Naive B cell (primary cell): ENCODE measurements at regions not wholly inside any gene's neighbourhood (a gene's known extent, or its start where the extent isn't known, plus 50 kb on each side); places are given as distances from the start of the nearest gene placed in this dataset.
A peak's percentile ranks its signal among the peaks of the same experiment; 100 is the strongest.

Experiments
- ATAC-seq, 2 donors: fragments of 150-1000 bp; cut with Tn5 transposase; 2 replicates each; pipeline ENCODE4 v1.10.0; 2021; ENCODE audit warnings: low read depth in 2 of 2, mild to moderate bottlenecking in 2 of 2, moderate library complexity in 2 of 2
- DNase-seq: peaks from one replicate; pipeline ENCODE4 v3.0.0; 2022
- H3K27ac Mint-ChIP-seq, 6 donors: one replicate each; pipeline ENCODE4 v1.8.0; 2020 to 2022; ENCODE audit warnings: mild to moderate bottlenecking in 6 of 6, mixed read lengths in 6 of 6, moderate library complexity in 5 of 6, inconsistent platforms in 2 of 6
- H3K27me3 Mint-ChIP-seq, 3 donors: one replicate each; pipeline ENCODE4 v1.8.0; 2021 to 2022; ENCODE audit warnings: mixed read lengths in 3 of 3, mild to moderate bottlenecking in 1 of 3
- H3K36me3 Mint-ChIP-seq, 2 donors: one replicate each; pipeline ENCODE4 v1.8.0; 2020 to 2022; ENCODE audit warnings: mixed read lengths in 2 of 2, inconsistent platforms in 1 of 2, mild to moderate bottlenecking in 1 of 2
- H3K4me1 Mint-ChIP-seq, 3 donors: one replicate each; pipeline ENCODE4 v1.8.0; 2020 to 2022; ENCODE audit warnings: mixed read lengths in 3 of 3, inconsistent platforms in 1 of 3, mild to moderate bottlenecking in 1 of 3, moderate library complexity in 1 of 3
- H3K4me3 Mint-ChIP-seq, 8 donors: one replicate each; pipeline ENCODE4 v1.8.0; 2020 to 2022; ENCODE audit warnings: mild to moderate bottlenecking in 8 of 8, mixed read lengths in 8 of 8, moderate library complexity in 8 of 8, inconsistent platforms in 2 of 8
- H3K9me3 Mint-ChIP-seq, 7 donors: one replicate each; pipeline ENCODE4 v1.8.0; 2020 to 2022; ENCODE audit warnings: mixed read lengths in 7 of 7, mild to moderate bottlenecking in 5 of 7, inconsistent platforms in 2 of 7, moderate library complexity in 1 of 7

- H3K27me3 Mint-ChIP-seq, result no peaks in the 10 kb centered on the region
- H3K36me3 Mint-ChIP-seq, result no peaks in the 10 kb centered on the region
- H3K27ac Mint-ChIP-seq, result no peak overlapping the region
- H3K4me3 Mint-ChIP-seq, result no peak overlapping the region
- ATAC-seq (no peak), DNase-seq (no peak)
- peaks cover 0 to 2% (median 0%) of the 10 kb centered on the region in 3 donors for H3K4me1 Mint-ChIP-seq
- peaks cover 0 to 3% (median 0%) of the 10 kb centered on the region in 7 donors for H3K9me3 Mint-ChIP-seq
Measured at GRCh38 chr2:183348492-183348891, 224.2 kb downstream of the NUP35 start.

- no peak for ATAC-seq
- no peaks in the 10 kb centered on the region for H3K36me3 Mint-ChIP-seq
Measured at GRCh38 chr2:183349091-183349490, 224.8 kb downstream of the NUP35 start.

GRCh38 chr2:183359867-183360266, 235.6 kb downstream of the NUP35 start:
- Mint-ChIP-seq H3K4me1 (no peaks in the 10 kb centered on the region), H3K27ac (no peak overlapping the region), H3K4me3 (no peak overlapping the region)

More at GRCh38 chr2:183349091-183349490, 224.8 kb downstream of the NUP35 start:
- Mint-ChIP-seq H3K4me3 (no peak overlapping the region), H3K4me1 (peaks cover 0 to 2% (median 0%) of the 10 kb centered on the region in 3 donors), H3K9me3 (peaks cover 0 to 3% (median 0%) of the 10 kb centered on the region in 7 donors), H3K27me3 (no peaks in the 10 kb centered on the region), H3K27ac (no peak overlapping the region)
- no peak for DNase-seq

GRCh38 chr2:183371545-183371944, 247.3 kb downstream of the NUP35 start:
- Mint-ChIP-seq H3K27ac (no peak overlapping the region), H3K9me3 (peaks cover 0 to 12% (median 8%) of the 10 kb centered on the region in 7 donors), H3K4me3 (no peak overlapping the region), H3K4me1 (no peaks in the 10 kb centered on the region), H3K36me3 (no peaks in the 10 kb centered on the region), H3K27me3 (no peaks in the 10 kb centered on the region)
- no peak for ATAC-seq
- DNase-seq, result no peak

More at GRCh38 chr2:183359867-183360266, 235.6 kb downstream of the NUP35 start:
- DNase-seq, result no peak
- no peak for ATAC-seq
- no peaks in the 10 kb centered on the region for H3K27me3 Mint-ChIP-seq
- no peaks in the 10 kb centered on the region for H3K36me3 Mint-ChIP-seq
- H3K9me3 Mint-ChIP-seq, result peaks cover 0 to 2% (median 0%) of the 10 kb centered on the region in 7 donors

GRCh38 chr2:183375821-183376220, 251.6 kb downstream of the NUP35 start:
- ATAC-seq (no peak), DNase-seq (no peak)
- no peaks in the 10 kb centered on the region for H3K27me3 Mint-ChIP-seq
- H3K36me3 Mint-ChIP-seq, result no peaks in the 10 kb centered on the region
- no peaks in the 10 kb centered on the region for H3K4me1 Mint-ChIP-seq
- peaks cover 0 to 9% (median 0%) of the 10 kb centered on the region in 7 donors for H3K9me3 Mint-ChIP-seq
- no peak overlapping the region for H3K27ac Mint-ChIP-seq
- H3K4me3 Mint-ChIP-seq, result no peak overlapping the region

GRCh38 chr2:183383854-183384253, 259.6 kb downstream of the NUP35 start:
- Mint-ChIP-seq H3K27me3 (no peaks in the 10 kb centered on the region), H3K4me3 (no peak overlapping the region), H3K36me3 (no peaks in the 10 kb centered on the region), H3K9me3 (peaks cover 3 to 28% (median 18%) of the 10 kb centered on the region in 7 donors), H3K27ac (no peak overlapping the region), H3K4me1 (no peaks in the 10 kb centered on the region)
- no peak for ATAC-seq
- DNase-seq, result no peak

GRCh38 chr2:183389546-183390080, 265.4 kb downstream of the NUP35 start:
- ATAC-seq (no peak), DNase-seq (no peak)
- H3K4me1 Mint-ChIP-seq, result peaks cover 0 to 8% (median 0%) of the 10 kb centered on the region in 3 donors
- H3K27ac Mint-ChIP-seq, result no peak overlapping the region
- no peaks in the 10 kb centered on the region for H3K36me3 Mint-ChIP-seq
- peak overlapping the region in 2 of 8 donors; percentile 40 to 43 for H3K4me3 Mint-ChIP-seq
- peaks cover 9 to 38% (median 30%) of the 10 kb centered on the region in 7 donors for H3K9me3 Mint-ChIP-seq
- no peaks in the 10 kb centered on the region for H3K27me3 Mint-ChIP-seq

GRCh38 chr2:183390109-183390508, 265.9 kb downstream of the NUP35 start:
- Mint-ChIP-seq H3K27ac (no peak overlapping the region), H3K9me3 (peaks cover 12 to 43% (median 35%) of the 10 kb centered on the region in 7 donors), H3K4me1 (peaks cover 0 to 8% (median 0%) of the 10 kb centered on the region in 3 donors), H3K4me3 (no peak overlapping the region), H3K27me3 (no peaks in the 10 kb centered on the region), H3K36me3 (peaks cover 0 to 4% of the 10 kb centered on the region in 2 donors)
- ATAC-seq (no peak), DNase-seq (no peak)

GRCh38 chr2:183404392-183404791, 280.1 kb downstream of the NUP35 start:
- Mint-ChIP-seq H3K36me3 (peaks cover 7 to 8% of the 10 kb centered on the region in 2 donors), H3K27me3 (no peaks in the 10 kb centered on the region), H3K9me3 (peaks cover 8 to 29% (median 15%) of the 10 kb centered on the region in 7 donors), H3K27ac (no peak overlapping the region), H3K4me1 (no peaks in the 10 kb centered on the region), H3K4me3 (no peak overlapping the region)
- DNase-seq (no peak), ATAC-seq (no peak)

- Mint-ChIP-seq H3K36me3 (peaks cover 5 to 7% of the 10 kb centered on the region in 2 donors), H3K4me1 (no peaks in the 10 kb centered on the region), H3K9me3 (peaks cover 3 to 13% (median 9%) of the 10 kb centered on the region in 7 donors), H3K4me3 (no peak overlapping the region), H3K27ac (no peak overlapping the region), H3K27me3 (no peaks in the 10 kb centered on the region)
- ATAC-seq (no peak), DNase-seq (no peak)
Measured at GRCh38 chr2:183408562-183408961, 284.3 kb downstream of the NUP35 start.

- Mint-ChIP-seq H3K36me3 (no peaks in the 10 kb centered on the region), H3K9me3 (peaks cover 0 to 6% (median 3%) of the 10 kb centered on the region in 7 donors), H3K27me3 (no peaks in the 10 kb centered on the region), H3K4me3 (no peak overlapping the region), H3K4me1 (no peaks in the 10 kb centered on the region), H3K27ac (no peak overlapping the region)
- ATAC-seq (no peak), DNase-seq (no peak)
Measured at GRCh38 chr2:183409662-183410061, 285.4 kb downstream of the NUP35 start.

- H3K27me3 Mint-ChIP-seq, result no peaks in the 10 kb centered on the region
- ATAC-seq (no peak), DNase-seq (no peak)
- no peaks in the 10 kb centered on the region for H3K4me1 Mint-ChIP-seq
- peaks cover 5 to 19% (median 11%) of the 10 kb centered on the region in 7 donors for H3K9me3 Mint-ChIP-seq
- no peaks in the 10 kb centered on the region for H3K36me3 Mint-ChIP-seq
- peak overlapping the region in 1 of 8 donors; percentile 22 for H3K4me3 Mint-ChIP-seq
- no peak overlapping the region for H3K27ac Mint-ChIP-seq
Measured at GRCh38 chr2:183416753-183417152, 292.5 kb downstream of the NUP35 start.

- no peak for DNase-seq
- H3K27ac Mint-ChIP-seq, result no peak overlapping the region
- H3K4me1 Mint-ChIP-seq, result no peaks in the 10 kb centered on the region
- H3K27me3 Mint-ChIP-seq, result no peaks in the 10 kb centered on the region
- H3K36me3 Mint-ChIP-seq, result no peaks in the 10 kb centered on the region
- no peak for ATAC-seq
- H3K9me3 Mint-ChIP-seq, result peaks cover 4 to 34% (median 19%) of the 10 kb centered on the region in 7 donors
- H3K4me3 Mint-ChIP-seq, result no peak overlapping the region
Measured at GRCh38 chr2:183426825-183427224, 302.6 kb downstream of the NUP35 start.

- no peak overlapping the region for H3K4me3 Mint-ChIP-seq
- ATAC-seq (no peak), DNase-seq (no peak)
- H3K27me3 Mint-ChIP-seq, result no peaks in the 10 kb centered on the region
- no peak overlapping the region for H3K27ac Mint-ChIP-seq
- H3K4me1 Mint-ChIP-seq, result no peaks in the 10 kb centered on the region
- peaks cover 4 to 33% (median 16%) of the 10 kb centered on the region in 7 donors for H3K9me3 Mint-ChIP-seq
- H3K36me3 Mint-ChIP-seq, result no peaks in the 10 kb centered on the region
Measured at GRCh38 chr2:183427558-183427957, 303.3 kb downstream of the NUP35 start.
